OCI-LY3 (cell line): ENCODE measurements at regions not wholly inside any gene's neighbourhood (a gene's known extent, or its start where the extent isn't known, plus 50 kb on each side); places are given as distances from the start of the nearest gene placed in this dataset.

Experiments used
- H2AFZ ChIP-seq: fragments of 200-600, 300-600 bp; shearing (Covaris generic); 2 replicates; pipeline ENCODE4 v1.6.0; 2014; ENCODE audit warnings: antibody characterized with exemption, low read depth, low read length
- H3K27ac ChIP-seq: fragments of 200-600, 300-600 bp; sonication (generic); 2 replicates; pipeline ENCODE4 v1.5.1; 2014; ENCODE audit warnings: mild to moderate bottlenecking, low read length, moderate library complexity, mixed read lengths
- H3K27me3 ChIP-seq: fragments of 200-600, 300-600 bp; sonication (generic); 2 replicates; pipeline ENCODE4 v1.6.1; 2014; ENCODE audit warnings: low read depth, low read length, mixed read lengths
- H3K36me3 ChIP-seq: fragments of 200-600, 300-600 bp; sonication (generic); replicated peaks from 2 replicates; pipeline ENCODE3; 2014; ENCODE audit warnings: low read depth, low read length, mixed read lengths
- H3K4me1 ChIP-seq: fragments of 300-600, 200-600 bp; sonication (generic); 2 replicates; pipeline ENCODE4 v1.6.1; 2014; ENCODE audit warnings: low read length, mixed read lengths
- H3K4me2 ChIP-seq: fragments of 200-600, 300-600 bp; sonication (generic); 2 replicates; pipeline ENCODE4 v1.6.1; 2014; ENCODE audit warnings: low read length, mixed read lengths
- H3K4me3 ChIP-seq: fragments of 300-600, 200-600 bp; sonication (generic); 2 replicates; pipeline ENCODE4 v1.5.1; 2014; ENCODE audit warnings: antibody characterized with exemption, mild to moderate bottlenecking, low read length, moderate library complexity
- H3K79me2 ChIP-seq: fragments of 300-600, 200-600 bp; shearing (Covaris generic); 2 replicates; pipeline ENCODE4 v1.6.1; 2014; ENCODE audit warnings: mild to moderate bottlenecking, low read length, mixed read lengths
- H3K9ac ChIP-seq: fragments of 300-600, 200-600 bp; shearing (Covaris generic); 2 replicates; pipeline ENCODE4 v1.6.0; 2014; ENCODE audit warnings: mild to moderate bottlenecking, low read length, moderate library complexity
- H3K9me3 ChIP-seq: fragments of 200-600, 300-600 bp; shearing (Covaris generic); 2 replicates; pipeline ENCODE4 v1.6.1; 2014; ENCODE audit warnings: low read length, mixed read lengths; ENCODE audit not compliant: insufficient read depth
- H4K20me1 ChIP-seq: fragments of 200-600, 300-600 bp; sonication (generic); 2 replicates; pipeline ENCODE4 v1.6.1; 2016; ENCODE audit warnings: low read length, mixed read lengths; ENCODE audit not compliant: insufficient read depth
- CTCF ChIP-seq: fragments of 200-600, 300-600 bp; sonication (generic); IDR thresholded peaks from 2 replicates; pipeline ENCODE4 v1.5.1; 2014; ENCODE audit warnings: antibody characterized with exemption, low read length, low read depth
- EZH2phosphoT487 ChIP-seq: fragments of 200-600 bp; shearing (Covaris generic); IDR thresholded peaks from 2 replicates; pipeline ENCODE4 v1.6.1; 2018; ENCODE audit warnings: antibody characterized with exemption, mixed run types, low read depth

- H3K27ac ChIP-seq, result no peak overlapping the region
- TF ChIP-seq EZH2phosphoT487 (no peak), CTCF (no peak)
- H3K4me2 ChIP-seq, result no peak overlapping the region
- H2AFZ ChIP-seq, result no peak overlapping the region
- no peaks in the 10 kb centered on the region for H4K20me1 ChIP-seq
- H3K36me3 ChIP-seq, result no peaks in the 10 kb centered on the region
- no peaks in the 10 kb centered on the region for H3K4me1 ChIP-seq
- H3K27me3 ChIP-seq, result peaks cover 13% of the 10 kb centered on the region; the same call in 1 of the 2 replicates
- H3K79me2 ChIP-seq, result no peaks in the 10 kb centered on the region
- H3K9me3 ChIP-seq, result no peaks in the 10 kb centered on the region
- no peak overlapping the region for H3K4me3 ChIP-seq
- no peak overlapping the region for H3K9ac ChIP-seq
These were observed 69.2 kb upstream of the ADRA2C start for GRCh38 chr4:3697033-3697432.

- Histone ChIP-seq H3K4me2 (no peak overlapping the region), H4K20me1 (no peaks in the 10 kb centered on the region)
- TF ChIP-seq EZH2phosphoT487 (no peak), CTCF (no peak)
These were observed 75.5 kb upstream of the ADRA2C start for GRCh38 chr4:3690551-3691152.

GRCh38 chr4:3689576-3690550 is 76.3 kb upstream of the ADRA2C start:
- Histone ChIP-seq H3K27me3 (peaks cover under 1% of the 10 kb centered on the region; the same call in 1 of the 2 replicates), H3K27ac (no peak overlapping the region), H3K4me3 (no peak overlapping the region), H4K20me1 (no peaks in the 10 kb centered on the region), H3K9ac (no peak overlapping the region), H3K9me3 (no peaks in the 10 kb centered on the region), H3K36me3 (no peaks in the 10 kb centered on the region), H3K4me2 (no peak overlapping the region), H3K79me2 (no peaks in the 10 kb centered on the region), H2AFZ (no peak overlapping the region), H3K4me1 (no peaks in the 10 kb centered on the region)
- TF ChIP-seq CTCF (no peak), EZH2phosphoT487 (no peak)

More at GRCh38 chr4:3690551-3691152, 75.5 kb upstream of the ADRA2C start:
- no peak overlapping the region for H3K27ac ChIP-seq
- H2AFZ ChIP-seq, result no peak overlapping the region
- no peak overlapping the region for H3K4me3 ChIP-seq
- H3K4me1 ChIP-seq, result no peaks in the 10 kb centered on the region
- no peaks in the 10 kb centered on the region for H3K9me3 ChIP-seq
- H3K9ac ChIP-seq, result no peak overlapping the region
- no peaks in the 10 kb centered on the region for H3K36me3 ChIP-seq
- H3K27me3 ChIP-seq, result peaks cover 7% of the 10 kb centered on the region; the same call in 1 of the 2 replicates
- H3K79me2 ChIP-seq, result no peaks in the 10 kb centered on the region

- H3K36me3 ChIP-seq, result no peaks in the 10 kb centered on the region
- H3K9me3 ChIP-seq, result no peaks in the 10 kb centered on the region
- TF ChIP-seq CTCF (no peak), EZH2phosphoT487 (no peak)
- no peaks in the 10 kb centered on the region; the same call in 1 of the 2 replicates for H3K27me3 ChIP-seq
- no peak overlapping the region for H2AFZ ChIP-seq
- no peak overlapping the region for H3K27ac ChIP-seq
- no peaks in the 10 kb centered on the region for H3K4me1 ChIP-seq
- no peak overlapping the region for H3K9ac ChIP-seq
- H3K4me3 ChIP-seq, result no peak overlapping the region
- H3K4me2 ChIP-seq, result no peak overlapping the region
- H4K20me1 ChIP-seq, result no peaks in the 10 kb centered on the region
- H3K79me2 ChIP-seq, result no peaks in the 10 kb centered on the region
These were observed 77.2 kb upstream of the ADRA2C start for GRCh38 chr4:3689006-3689405.
